ENCODE measurements at regions not wholly inside any gene's neighbourhood (a gene's known extent, or its start where the extent isn't known, plus 50 kb on each side); places are given as distances from the start of the nearest gene placed in this dataset.

DNA sequence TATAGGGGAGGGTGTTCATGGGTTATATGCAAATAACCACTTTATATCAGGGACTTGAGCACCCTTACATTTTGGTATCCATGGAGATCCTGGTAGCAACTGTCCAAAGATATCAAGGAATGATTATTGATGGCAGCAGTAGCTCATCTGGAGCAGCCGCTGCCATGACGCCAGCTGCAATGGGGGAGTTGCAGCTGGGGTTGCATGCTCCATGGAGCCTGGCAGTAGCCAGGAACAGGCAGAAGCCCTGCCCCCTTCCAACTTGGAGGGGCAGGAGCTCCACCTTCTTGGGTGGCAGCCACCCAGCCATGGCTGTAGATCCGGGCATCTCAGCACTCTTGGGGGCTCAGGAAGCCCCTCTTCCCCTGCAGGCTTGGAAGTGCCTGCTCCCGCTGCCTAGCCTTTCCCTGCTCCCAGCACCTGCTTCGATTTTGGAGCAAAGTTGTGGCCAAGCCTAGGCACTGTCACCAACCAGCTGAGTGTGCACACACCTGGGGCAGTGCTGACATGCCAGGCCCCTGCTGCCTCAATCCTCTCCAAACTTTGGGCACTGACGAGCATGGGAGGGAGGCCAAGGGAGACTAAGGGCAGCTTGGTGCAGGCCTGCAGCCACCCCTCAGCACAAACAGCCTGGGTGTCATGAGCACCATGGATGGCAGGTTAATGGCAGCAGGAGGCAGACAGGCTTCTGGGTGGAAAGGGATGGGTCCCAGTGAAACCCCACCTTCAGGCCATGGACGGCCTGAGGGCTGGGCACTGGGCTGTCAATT, 235.6 kb upstream of the CSNK1A1L start:
- H4K91ac ChIP-seq (ENCODE audit: low read depth, low read length, poor library complexity): no peak overlapping the region
- H3K4me3 ChIP-seq (ENCODE audit: low read length in 2 of 2): no peak overlapping the region
- H4K8ac ChIP-seq (ENCODE audit: low read depth, low read length): no peak overlapping the region
- H3K9me3 ChIP-seq (replicated peaks in 1 of 2; ENCODE audit: control insufficient read depth in 2 of 2, insufficient read depth in 1 of 2, low read depth in 1 of 2, low read length in 2 of 2): no peaks in the 10 kb centered on the region
- peak overlapping the region; percentile 80 for H3K18ac ChIP-seq (ENCODE audit: low read length)
- H2BK12ac ChIP-seq (ENCODE audit: low read length): no peak overlapping the region
- no peak overlapping the region for H3K4ac ChIP-seq (ENCODE audit: low read length)
- H3K14ac ChIP-seq (ENCODE audit: low read length): no peak overlapping the region
- no peak overlapping the region for H2BK120ac ChIP-seq (ENCODE audit: low read depth, low read length)
- no peaks in the 10 kb centered on the region for H3K79me1 ChIP-seq (ENCODE audit: low read depth, low read length)
- no peak overlapping the region for H3K23ac ChIP-seq (ENCODE audit: low read depth, low read length, poor library complexity)
- H3K36me3 ChIP-seq (replicated peaks in 1 of 2; ENCODE audit: control insufficient read depth in 2 of 2, insufficient read depth in 2 of 2, low read length in 2 of 2): no peaks in the 10 kb centered on the region
- no peak for DNase-seq (ENCODE audit: low spot score)
- H3K4me1 ChIP-seq (ENCODE audit: control insufficient read depth in 2 of 2, insufficient read depth in 1 of 2, low read depth in 1 of 2, low read length in 2 of 2): no peaks in the 10 kb centered on the region
- H2AFZ ChIP-seq (ENCODE audit: low read length): peak overlapping the region; percentile 37
- no peaks in the 10 kb centered on the region for H3K27me3 ChIP-seq (ENCODE audit: control insufficient read depth in 3 of 3, insufficient read depth in 3 of 3, low read depth in 1 of 3, low read length in 3 of 3)
- H3K4me2 ChIP-seq (ENCODE audit: insufficient read depth, low read length, poor library complexity, severe bottlenecking): no peak overlapping the region
- WGBS, 2 donors (ENCODE audit: extremely low coverage in 2 of 2, insufficient read length in 2 of 2, insufficient replicate concordance in 1 of 2): no CpG with 5 or more reads among the region's 7 CpGs
- no peak overlapping the region for H2BK5ac ChIP-seq (ENCODE audit: low read length)
- no peak overlapping the region for H2AK5ac ChIP-seq (ENCODE audit: low read depth, low read length)
- H2BK15ac ChIP-seq (ENCODE audit: low read length): no peak overlapping the region
- H3K9ac ChIP-seq (ENCODE audit: low read depth, low read length, poor library complexity): peak overlapping the region; percentile 27
- no peak overlapping the region for H3K27ac ChIP-seq (replicated peaks; ENCODE audit: low read length)

DNA sequence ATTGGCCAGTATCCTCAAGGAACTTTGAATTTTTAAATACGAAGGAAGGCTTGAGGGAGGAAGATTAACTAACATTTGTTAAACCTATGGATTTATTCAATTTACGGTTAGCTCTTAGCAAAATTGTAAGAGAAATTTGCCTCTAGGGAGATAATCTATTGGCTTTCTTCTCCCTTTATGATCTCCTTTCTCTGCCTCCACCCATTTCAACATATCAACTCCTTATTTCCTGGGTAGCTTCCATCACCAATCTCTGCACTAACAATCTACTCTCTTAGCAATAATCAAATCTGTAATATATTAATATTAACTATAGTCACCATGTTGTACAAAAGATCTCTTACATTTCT, 233.9 kb upstream of the CSNK1A1L start:
- Histone ChIP-seq H3K14ac (ENCODE audit: low read length) (no peak overlapping the region), H3K23ac (ENCODE audit: low read depth, low read length, poor library complexity) (no peak overlapping the region), H3K4ac (ENCODE audit: low read length) (no peak overlapping the region), H3K18ac (ENCODE audit: low read length) (no peak overlapping the region), H3K9ac (ENCODE audit: low read depth, low read length, poor library complexity) (no peak overlapping the region), H2BK5ac (ENCODE audit: low read length) (no peak overlapping the region), H2BK15ac (ENCODE audit: low read length) (no peak overlapping the region), H4K8ac (ENCODE audit: low read depth, low read length) (no peak overlapping the region), H2BK120ac (ENCODE audit: low read depth, low read length) (no peak overlapping the region), H3K27ac (replicated peaks; ENCODE audit: low read length) (no peak overlapping the region), H3K79me1 (ENCODE audit: low read depth, low read length) (no peaks in the 10 kb centered on the region), H2BK12ac (ENCODE audit: low read length) (no peak overlapping the region), H3K4me3 (ENCODE audit: low read length in 2 of 2) (no peak overlapping the region), H3K9me3 (replicated peaks in 1 of 2; ENCODE audit: control insufficient read depth in 2 of 2, insufficient read depth in 1 of 2, low read depth in 1 of 2, low read length in 2 of 2) (no peaks in the 10 kb centered on the region), H3K4me1 (ENCODE audit: control insufficient read depth in 2 of 2, insufficient read depth in 1 of 2, low read depth in 1 of 2, low read length in 2 of 2) (no peaks in the 10 kb centered on the region), H3K36me3 (replicated peaks in 1 of 2; ENCODE audit: control insufficient read depth in 2 of 2, insufficient read depth in 2 of 2, low read length in 2 of 2) (no peaks in the 10 kb centered on the region), H2AK5ac (ENCODE audit: low read depth, low read length) (no peak overlapping the region), H4K91ac (ENCODE audit: low read depth, low read length, poor library complexity) (no peak overlapping the region), H3K4me2 (ENCODE audit: insufficient read depth, low read length, poor library complexity, severe bottlenecking) (no peak overlapping the region), H2AFZ (ENCODE audit: low read length) (no peak overlapping the region), H3K27me3 (ENCODE audit: control insufficient read depth in 3 of 3, insufficient read depth in 3 of 3, low read depth in 1 of 3, low read length in 3 of 3) (no peaks in the 10 kb centered on the region)
- no CpG with 5 or more reads among the region's 2 CpGs for WGBS, 2 donors (ENCODE audit: extremely low coverage in 2 of 2, insufficient read length in 2 of 2, insufficient replicate concordance in 1 of 2)
- no peak for DNase-seq (ENCODE audit: low spot score)

DNA sequence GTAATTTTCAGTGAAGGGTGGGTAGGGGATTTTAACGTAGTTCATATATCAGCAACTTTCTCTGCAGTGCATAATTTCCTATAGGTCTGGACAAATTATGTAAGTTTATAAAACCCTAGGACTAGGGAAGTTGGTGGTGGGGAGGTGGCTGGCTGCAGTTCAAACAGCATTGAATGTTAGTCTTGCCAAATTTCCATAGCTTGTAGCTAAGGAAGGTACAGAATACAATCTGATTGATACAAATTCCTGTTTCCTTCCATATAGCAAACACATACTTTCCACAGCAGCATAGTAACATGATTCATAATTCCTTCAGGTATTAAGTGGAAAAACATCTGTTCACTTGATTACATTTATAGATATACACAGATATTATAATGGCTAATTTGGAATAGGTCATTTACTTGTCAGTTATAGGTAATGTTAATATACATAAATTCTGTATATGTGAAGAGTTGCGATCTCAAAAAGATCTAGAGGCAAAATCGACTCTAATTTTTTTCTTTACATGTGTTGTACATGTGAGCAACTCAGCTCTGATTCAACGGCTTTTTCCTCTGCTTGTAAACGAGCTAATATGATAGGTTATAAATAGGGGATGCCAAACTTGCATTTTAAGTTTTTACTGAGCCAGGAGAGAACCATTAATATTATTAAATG, 233.4 kb upstream of the CSNK1A1L start:
- H3K23ac ChIP-seq (ENCODE audit: low read depth, low read length, poor library complexity): no peak overlapping the region
- H2BK120ac ChIP-seq (ENCODE audit: low read depth, low read length): no peak overlapping the region
- H3K4me1 ChIP-seq (ENCODE audit: control insufficient read depth in 2 of 2, insufficient read depth in 1 of 2, low read depth in 1 of 2, low read length in 2 of 2): no peaks in the 10 kb centered on the region
- WGBS, 2 donors (ENCODE audit: extremely low coverage in 2 of 2, insufficient read length in 2 of 2, insufficient replicate concordance in 1 of 2): no CpG with 5 or more reads among the region's 5 CpGs
- H3K14ac ChIP-seq (ENCODE audit: low read length): no peak overlapping the region
- no peak overlapping the region for H2AK5ac ChIP-seq (ENCODE audit: low read depth, low read length)
- H3K18ac ChIP-seq (ENCODE audit: low read length): no peak overlapping the region
- H3K9me3 ChIP-seq (replicated peaks in 1 of 2; ENCODE audit: control insufficient read depth in 2 of 2, insufficient read depth in 1 of 2, low read depth in 1 of 2, low read length in 2 of 2): no peaks in the 10 kb centered on the region
- H3K79me1 ChIP-seq (ENCODE audit: low read depth, low read length): no peaks in the 10 kb centered on the region
- H3K9ac ChIP-seq (ENCODE audit: low read depth, low read length, poor library complexity): no peak overlapping the region
- no peak overlapping the region for H2BK12ac ChIP-seq (ENCODE audit: low read length)
- no peaks in the 10 kb centered on the region for H3K36me3 ChIP-seq (replicated peaks in 1 of 2; ENCODE audit: control insufficient read depth in 2 of 2, insufficient read depth in 2 of 2, low read length in 2 of 2)
- H3K27me3 ChIP-seq (ENCODE audit: control insufficient read depth in 3 of 3, insufficient read depth in 3 of 3, low read depth in 1 of 3, low read length in 3 of 3): no peaks in the 10 kb centered on the region
- DNase-seq (ENCODE audit: low spot score): no peak
- no peak overlapping the region for H3K4ac ChIP-seq (ENCODE audit: low read length)
- no peak overlapping the region for H2AFZ ChIP-seq (ENCODE audit: low read length)
- no peak overlapping the region for H3K4me3 ChIP-seq (ENCODE audit: low read length in 2 of 2)
- no peak overlapping the region for H2BK5ac ChIP-seq (ENCODE audit: low read length)
- H2BK15ac ChIP-seq (ENCODE audit: low read length): no peak overlapping the region
- no peak overlapping the region for H3K4me2 ChIP-seq (ENCODE audit: insufficient read depth, low read length, poor library complexity, severe bottlenecking)
- H4K91ac ChIP-seq (ENCODE audit: low read depth, low read length, poor library complexity): no peak overlapping the region
- no peak overlapping the region for H3K27ac ChIP-seq (replicated peaks; ENCODE audit: low read length)
- no peak overlapping the region for H4K8ac ChIP-seq (ENCODE audit: low read depth, low read length)

DNA sequence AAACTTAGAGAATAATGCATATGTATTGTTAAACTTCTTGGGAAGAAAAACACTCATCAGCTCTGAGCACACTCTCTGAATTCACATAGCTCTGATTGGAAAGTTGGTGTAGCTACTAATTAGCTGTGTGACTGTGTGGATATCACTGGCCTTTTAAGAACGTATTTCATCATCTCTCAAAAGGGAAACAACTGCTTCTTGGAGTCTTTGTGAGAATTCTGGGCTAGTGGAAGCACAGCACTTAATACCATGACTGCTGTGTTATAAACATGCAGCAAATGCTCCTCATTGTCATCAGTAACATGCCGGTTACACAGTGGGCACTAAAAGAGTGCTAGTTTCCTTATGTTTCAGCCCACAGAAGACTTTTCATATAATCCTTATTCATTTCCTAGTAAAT, 220.9 kb upstream of the CSNK1A1L start:
- no peak overlapping the region for H2BK5ac ChIP-seq (ENCODE audit: low read length)
- H3K18ac ChIP-seq (ENCODE audit: low read length): no peak overlapping the region
- no peak overlapping the region for H3K27ac ChIP-seq (replicated peaks; ENCODE audit: low read length)
- DNase-seq (ENCODE audit: low spot score): no peak
- H3K4me2 ChIP-seq (ENCODE audit: insufficient read depth, low read length, poor library complexity, severe bottlenecking): no peak overlapping the region
- no peaks in the 10 kb centered on the region for H3K9me3 ChIP-seq (replicated peaks in 1 of 2; ENCODE audit: control insufficient read depth in 2 of 2, insufficient read depth in 1 of 2, low read depth in 1 of 2, low read length in 2 of 2)
- H3K36me3 ChIP-seq (replicated peaks in 1 of 2; ENCODE audit: control insufficient read depth in 2 of 2, insufficient read depth in 2 of 2, low read length in 2 of 2): no peaks in the 10 kb centered on the region
- no peak overlapping the region for H4K91ac ChIP-seq (ENCODE audit: low read depth, low read length, poor library complexity)
- H3K4me3 ChIP-seq (ENCODE audit: low read length in 2 of 2): no peak overlapping the region
- no peak overlapping the region for H4K8ac ChIP-seq (ENCODE audit: low read depth, low read length)
- no peaks in the 10 kb centered on the region for H3K27me3 ChIP-seq (ENCODE audit: control insufficient read depth in 3 of 3, insufficient read depth in 3 of 3, low read depth in 1 of 3, low read length in 3 of 3)
- H2AK5ac ChIP-seq (ENCODE audit: low read depth, low read length): no peak overlapping the region
- H3K4ac ChIP-seq (ENCODE audit: low read length): no peak overlapping the region
- no peak overlapping the region for H2AFZ ChIP-seq (ENCODE audit: low read length)
- H2BK15ac ChIP-seq (ENCODE audit: low read length): no peak overlapping the region
- H2BK12ac ChIP-seq (ENCODE audit: low read length): no peak overlapping the region
- no peak overlapping the region for H3K9ac ChIP-seq (ENCODE audit: low read depth, low read length, poor library complexity)
- WGBS, 2 donors (ENCODE audit: extremely low coverage in 2 of 2, insufficient read length in 2 of 2, insufficient replicate concordance in 1 of 2): no CpG with 5 or more reads among the region's 2 CpGs
- no peak overlapping the region for H2BK120ac ChIP-seq (ENCODE audit: low read depth, low read length)
- peaks cover 0 to 1% of the 10 kb centered on the region in 2 donors for H3K4me1 ChIP-seq (ENCODE audit: control insufficient read depth in 2 of 2, insufficient read depth in 1 of 2, low read depth in 1 of 2, low read length in 2 of 2)
- H3K79me1 ChIP-seq (ENCODE audit: low read depth, low read length): no peaks in the 10 kb centered on the region
- no peak overlapping the region for H3K14ac ChIP-seq (ENCODE audit: low read length)
- no peak overlapping the region for H3K23ac ChIP-seq (ENCODE audit: low read depth, low read length, poor library complexity)
